ENCODE measurements at regions not wholly inside any gene's neighbourhood (a gene's known extent, or its start where the extent isn't known, plus 50 kb on each side); places are given as distances from the start of the nearest gene placed in this dataset.

DNA sequence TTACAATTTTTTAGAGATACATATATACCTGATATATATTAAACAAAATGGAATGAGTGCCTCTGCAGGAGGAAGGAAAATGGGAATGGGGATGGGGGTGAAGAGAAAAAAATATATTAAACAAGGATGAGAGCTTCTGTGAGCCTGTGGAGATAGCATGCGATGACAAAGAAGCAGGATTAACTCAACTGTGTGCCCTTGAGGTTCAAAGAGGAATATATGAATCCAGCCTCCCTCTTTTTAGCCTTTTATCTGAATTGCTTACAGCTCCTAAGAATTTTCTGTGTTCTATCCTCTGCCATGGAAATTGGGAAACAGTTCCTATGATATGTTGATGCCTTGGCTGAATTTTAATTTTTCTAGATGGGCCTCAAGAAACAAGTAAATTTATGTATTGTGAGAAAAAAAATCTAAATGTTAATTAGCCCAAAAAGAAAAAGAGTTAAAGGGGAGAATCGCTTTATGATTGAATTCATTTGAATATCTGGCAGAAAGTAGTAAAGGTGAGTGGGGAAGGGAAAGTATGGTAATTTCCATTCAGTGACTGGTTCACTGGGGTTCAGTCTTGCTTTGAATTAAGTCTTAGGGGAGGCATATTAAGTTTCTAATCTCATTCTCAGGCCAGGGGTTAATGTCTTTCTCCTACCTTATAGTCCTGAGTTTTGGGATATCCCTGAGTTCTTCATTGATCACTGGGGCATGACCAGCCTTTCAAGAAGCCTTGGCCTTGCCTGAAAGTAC, 106.3 kb upstream of the HMCN1 start:
- Histone ChIP-seq H4K5ac (ENCODE audit: low read length) (no peak overlapping the region), H4K8ac (ENCODE audit: low read depth, low read length) (no peak overlapping the region), H2BK5ac (ENCODE audit: low read length) (no peak overlapping the region), H3K4me2 (ENCODE audit: low read length) (no peak overlapping the region), H3K79me1 (ENCODE audit: low read length) (no peaks in the 10 kb centered on the region), H3K9ac (ENCODE audit: low read length) (no peak overlapping the region), H3K27ac (ENCODE audit: low read depth, low read length) (no peak overlapping the region), H2AK5ac (ENCODE audit: low read length) (no peak overlapping the region), H3K18ac (ENCODE audit: low read length) (no peak overlapping the region), H3K36me3 (ENCODE audit: control insufficient read depth, insufficient read depth, low read length) (no peaks in the 10 kb centered on the region), H2BK15ac (replicated peaks; ENCODE audit: low read depth) (no peak overlapping the region), H2BK120ac (ENCODE audit: low read depth, low read length) (no peak overlapping the region), H3K4me3 (ENCODE audit: low read length) (no peak overlapping the region), H3K4ac (ENCODE audit: low read depth, low read length) (no peak overlapping the region), H3K27me3 (ENCODE audit: insufficient read depth, low read length, poor library complexity) (no peaks in the 10 kb centered on the region), H3K23ac (ENCODE audit: low read length) (no peak overlapping the region), H3K56ac (ENCODE audit: low read length) (no peak overlapping the region), H3K4me1 (ENCODE audit: control insufficient read depth, low read depth, low read length) (peaks cover 1% of the 10 kb centered on the region), H3K79me2 (ENCODE audit: control insufficient read depth, insufficient read depth, low read length) (no peaks in the 10 kb centered on the region)
- no CpG with 5 or more reads among the region's 2 CpGs for WGBS (ENCODE audit: extremely low coverage, insufficient coverage, low lambda C conversion rate)
- no peak for DNase-seq

DNA sequence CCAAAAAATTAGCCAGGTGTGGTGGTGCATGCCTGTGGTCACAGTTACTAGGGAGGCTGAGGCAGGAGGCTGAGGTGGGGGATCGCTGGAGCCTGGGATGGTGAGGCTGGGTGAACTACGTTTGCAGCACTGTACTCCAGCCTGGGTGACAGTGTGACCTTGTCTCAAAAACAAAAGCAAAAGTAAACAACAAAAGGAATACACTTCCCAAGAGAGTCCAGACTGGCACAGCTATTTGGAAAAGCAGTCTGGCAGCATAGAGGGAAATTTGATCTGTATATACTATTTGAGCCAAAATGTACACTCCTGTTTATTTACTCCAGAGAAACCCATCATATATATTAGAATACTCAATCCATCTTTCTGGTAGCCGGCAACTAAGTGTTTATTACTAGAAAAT, 107.0 kb upstream of the HMCN1 start:
- Histone ChIP-seq H2AK5ac (ENCODE audit: low read length) (no peak overlapping the region), H2BK5ac (ENCODE audit: low read length) (no peak overlapping the region), H3K4me2 (ENCODE audit: low read length) (no peak overlapping the region), H3K18ac (ENCODE audit: low read length) (no peak overlapping the region), H3K9ac (ENCODE audit: low read length) (no peak overlapping the region), H3K4ac (ENCODE audit: low read depth, low read length) (no peak overlapping the region), H3K27ac (ENCODE audit: low read depth, low read length) (no peak overlapping the region), H4K5ac (ENCODE audit: low read length) (no peak overlapping the region), H3K36me3 (ENCODE audit: control insufficient read depth, insufficient read depth, low read length) (no peaks in the 10 kb centered on the region), H2BK15ac (replicated peaks; ENCODE audit: low read depth) (no peak overlapping the region), H3K4me1 (ENCODE audit: control insufficient read depth, low read depth, low read length) (no peaks in the 10 kb centered on the region), H3K23ac (ENCODE audit: low read length) (no peak overlapping the region), H3K79me1 (ENCODE audit: low read length) (no peaks in the 10 kb centered on the region), H2BK120ac (ENCODE audit: low read depth, low read length) (no peak overlapping the region), H3K56ac (ENCODE audit: low read length) (no peak overlapping the region), H3K79me2 (ENCODE audit: control insufficient read depth, insufficient read depth, low read length) (no peaks in the 10 kb centered on the region), H3K4me3 (ENCODE audit: low read length) (no peak overlapping the region), H3K27me3 (ENCODE audit: insufficient read depth, low read length, poor library complexity) (no peaks in the 10 kb centered on the region), H4K8ac (ENCODE audit: low read depth, low read length) (no peak overlapping the region)
- no CpG with 5 or more reads among the region's 3 CpGs for WGBS (ENCODE audit: extremely low coverage, insufficient coverage, low lambda C conversion rate)
- no peak for DNase-seq

DNA sequence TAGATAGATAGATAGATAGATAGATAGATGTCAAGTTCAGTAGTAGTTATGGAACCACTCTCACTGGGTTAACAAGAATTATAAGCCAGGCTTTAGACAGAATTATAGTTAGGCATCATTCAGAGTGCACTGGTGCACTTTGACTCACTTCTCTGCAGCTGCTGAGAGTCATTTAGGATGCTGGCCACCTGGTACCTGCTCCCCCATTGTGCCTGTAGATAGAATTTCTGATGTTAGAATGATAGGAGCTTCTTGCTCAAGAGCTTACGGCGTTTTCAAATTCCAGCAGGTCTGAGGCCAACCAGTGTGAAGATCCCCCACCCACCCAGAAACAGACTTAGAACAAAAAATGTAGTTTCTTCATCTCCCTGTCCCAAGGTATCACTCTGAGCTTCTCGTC, 107.8 kb upstream of the HMCN1 start:
- H3K36me3 ChIP-seq (ENCODE audit: control insufficient read depth, insufficient read depth, low read length): no peaks in the 10 kb centered on the region
- no peak overlapping the region for H3K4me3 ChIP-seq (ENCODE audit: low read length)
- no CpG with 5 or more reads among the region's 3 CpGs for WGBS (ENCODE audit: extremely low coverage, insufficient coverage, low lambda C conversion rate)
- H2AK5ac ChIP-seq (ENCODE audit: low read length): no peak overlapping the region
- no peak overlapping the region for H3K4me2 ChIP-seq (ENCODE audit: low read length)
- no peak overlapping the region for H3K27ac ChIP-seq (ENCODE audit: low read depth, low read length)
- no peak overlapping the region for H4K8ac ChIP-seq (ENCODE audit: low read depth, low read length)
- H3K56ac ChIP-seq (ENCODE audit: low read length): no peak overlapping the region
- H2BK15ac ChIP-seq (replicated peaks; ENCODE audit: low read depth): no peak overlapping the region
- H3K27me3 ChIP-seq (ENCODE audit: insufficient read depth, low read length, poor library complexity): no peaks in the 10 kb centered on the region
- H3K4ac ChIP-seq (ENCODE audit: low read depth, low read length): no peak overlapping the region
- no peak overlapping the region for H3K9ac ChIP-seq (ENCODE audit: low read length)
- DNase-seq: peak; percentile 7
- H4K5ac ChIP-seq (ENCODE audit: low read length): no peak overlapping the region
- no peak overlapping the region for H3K23ac ChIP-seq (ENCODE audit: low read length)
- H3K4me1 ChIP-seq (ENCODE audit: control insufficient read depth, low read depth, low read length): no peaks in the 10 kb centered on the region
- H3K18ac ChIP-seq (ENCODE audit: low read length): no peak overlapping the region
- no peak overlapping the region for H2BK5ac ChIP-seq (ENCODE audit: low read length)
- no peaks in the 10 kb centered on the region for H3K79me2 ChIP-seq (ENCODE audit: control insufficient read depth, insufficient read depth, low read length)
- no peaks in the 10 kb centered on the region for H3K79me1 ChIP-seq (ENCODE audit: low read length)
- peak overlapping the region; percentile 51 for H2BK120ac ChIP-seq (ENCODE audit: low read depth, low read length)

DNA sequence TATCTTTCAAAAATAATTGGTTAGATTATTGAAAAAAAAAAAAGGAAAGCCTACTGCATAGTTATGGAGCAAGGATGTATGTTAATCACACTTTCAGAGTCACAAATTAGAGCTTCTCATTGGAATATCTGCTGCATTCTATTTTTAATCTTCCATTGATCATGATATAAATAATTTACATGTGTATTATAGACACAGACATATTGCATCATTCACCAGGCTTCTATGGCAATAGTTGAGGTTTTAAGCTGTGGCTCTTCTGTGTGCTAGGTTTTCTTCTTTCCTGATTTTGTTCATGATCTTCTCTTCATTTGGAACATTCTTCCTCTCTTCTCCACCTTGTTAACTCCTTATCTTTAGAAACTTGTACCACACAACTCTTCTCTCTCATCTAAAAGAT, 123.2 kb upstream of the HMCN1 start:
- H2AK5ac ChIP-seq (ENCODE audit: low read length): no peak overlapping the region
- H3K4me3 ChIP-seq (ENCODE audit: low read length): no peak overlapping the region
- H3K4me2 ChIP-seq (ENCODE audit: low read length): no peak overlapping the region
- no peak overlapping the region for H3K27ac ChIP-seq (ENCODE audit: low read depth, low read length)
- H3K56ac ChIP-seq (ENCODE audit: low read length): no peak overlapping the region
- H2BK15ac ChIP-seq (replicated peaks; ENCODE audit: low read depth): no peak overlapping the region
- no peak overlapping the region for H3K4ac ChIP-seq (ENCODE audit: low read depth, low read length)
- H3K79me1 ChIP-seq (ENCODE audit: low read length): no peaks in the 10 kb centered on the region
- no peaks in the 10 kb centered on the region for H3K4me1 ChIP-seq (ENCODE audit: control insufficient read depth, low read depth, low read length)
- no peak overlapping the region for H3K9ac ChIP-seq (ENCODE audit: low read length)
- no peak for DNase-seq
- H2BK5ac ChIP-seq (ENCODE audit: low read length): no peak overlapping the region
- H4K5ac ChIP-seq (ENCODE audit: low read length): no peak overlapping the region
- no peak overlapping the region for H4K8ac ChIP-seq (ENCODE audit: low read depth, low read length)
- no peak overlapping the region for H3K23ac ChIP-seq (ENCODE audit: low read length)
- no peaks in the 10 kb centered on the region for H3K79me2 ChIP-seq (ENCODE audit: control insufficient read depth, insufficient read depth, low read length)
- H2BK120ac ChIP-seq (ENCODE audit: low read depth, low read length): no peak overlapping the region
- no peak overlapping the region for H3K18ac ChIP-seq (ENCODE audit: low read length)
- H3K27me3 ChIP-seq (ENCODE audit: insufficient read depth, low read length, poor library complexity): no peaks in the 10 kb centered on the region
- no peaks in the 10 kb centered on the region for H3K36me3 ChIP-seq (ENCODE audit: control insufficient read depth, insufficient read depth, low read length)

DNA sequence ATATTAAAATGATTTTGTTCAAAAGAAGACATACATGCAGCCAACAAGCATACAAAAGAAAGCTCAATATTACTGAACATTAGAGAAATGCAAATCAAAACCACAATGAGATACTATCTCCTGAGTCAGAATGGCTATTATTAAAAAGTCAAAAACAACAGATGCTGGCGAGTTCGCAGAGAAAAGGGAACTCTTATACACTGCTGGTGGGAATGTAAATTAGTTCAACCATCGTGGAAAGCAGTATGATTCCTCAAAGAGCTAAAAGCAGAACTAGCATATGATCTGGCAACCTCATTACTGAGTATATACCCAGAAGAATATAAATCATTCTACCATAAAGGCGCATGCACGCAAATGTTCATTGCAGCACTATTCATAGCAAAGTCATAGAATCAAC, 126.0 kb upstream of the HMCN1 start:
- H3K4ac ChIP-seq (ENCODE audit: low read depth, low read length): no peak overlapping the region
- no peak overlapping the region for H2BK15ac ChIP-seq (replicated peaks; ENCODE audit: low read depth)
- no peak overlapping the region for H3K56ac ChIP-seq (ENCODE audit: low read length)
- H3K4me1 ChIP-seq (ENCODE audit: control insufficient read depth, low read depth, low read length): no peaks in the 10 kb centered on the region
- no peak overlapping the region for H3K23ac ChIP-seq (ENCODE audit: low read length)
- no peak overlapping the region for H2BK120ac ChIP-seq (ENCODE audit: low read depth, low read length)
- no peak overlapping the region for H4K5ac ChIP-seq (ENCODE audit: low read length)
- no peak overlapping the region for H3K4me2 ChIP-seq (ENCODE audit: low read length)
- no peak for DNase-seq
- no peak overlapping the region for H3K18ac ChIP-seq (ENCODE audit: low read length)
- H3K27me3 ChIP-seq (ENCODE audit: insufficient read depth, low read length, poor library complexity): no peaks in the 10 kb centered on the region
- H2BK5ac ChIP-seq (ENCODE audit: low read length): no peak overlapping the region
- no peaks in the 10 kb centered on the region for H3K79me1 ChIP-seq (ENCODE audit: low read length)
- H4K8ac ChIP-seq (ENCODE audit: low read depth, low read length): no peak overlapping the region
- H3K9ac ChIP-seq (ENCODE audit: low read length): no peak overlapping the region
- no peak overlapping the region for H3K27ac ChIP-seq (ENCODE audit: low read depth, low read length)
- no peak overlapping the region for H2AK5ac ChIP-seq (ENCODE audit: low read length)
- no peak overlapping the region for H3K4me3 ChIP-seq (ENCODE audit: low read length)
- no CpG with 5 or more reads among the region's 5 CpGs for WGBS (ENCODE audit: extremely low coverage, insufficient coverage, low lambda C conversion rate)
- no peaks in the 10 kb centered on the region for H3K36me3 ChIP-seq (ENCODE audit: control insufficient read depth, insufficient read depth, low read length)
- H3K79me2 ChIP-seq (ENCODE audit: control insufficient read depth, insufficient read depth, low read length): no peaks in the 10 kb centered on the region

DNA sequence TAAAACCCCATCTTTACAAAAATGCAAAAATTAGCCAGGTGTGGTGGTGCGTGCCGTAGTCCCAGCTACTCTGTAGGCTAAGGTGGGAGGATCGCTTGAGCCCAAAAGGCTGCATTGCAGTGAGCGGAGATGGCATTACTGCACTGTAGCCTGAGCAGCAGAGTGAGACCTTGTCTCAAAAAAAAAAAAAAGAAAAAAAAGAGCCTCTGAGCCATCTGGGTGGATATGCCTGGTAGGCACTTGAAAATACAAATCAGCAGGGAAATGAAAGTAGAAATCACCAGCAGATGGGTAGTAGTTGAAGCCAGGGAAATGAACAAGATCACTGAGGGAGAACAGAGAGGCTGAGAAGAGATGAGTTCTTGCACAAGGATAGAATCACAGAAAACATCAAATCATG, 131.0 kb upstream of the HMCN1 start:
- Histone ChIP-seq H3K79me2 (ENCODE audit: control insufficient read depth, insufficient read depth, low read length) (no peaks in the 10 kb centered on the region), H4K5ac (ENCODE audit: low read length) (no peak overlapping the region), H4K8ac (ENCODE audit: low read depth, low read length) (no peak overlapping the region), H2BK120ac (ENCODE audit: low read depth, low read length) (no peak overlapping the region), H3K4ac (ENCODE audit: low read depth, low read length) (no peak overlapping the region), H3K4me2 (ENCODE audit: low read length) (no peak overlapping the region), H3K4me1 (ENCODE audit: control insufficient read depth, low read depth, low read length) (no peaks in the 10 kb centered on the region), H3K27me3 (ENCODE audit: insufficient read depth, low read length, poor library complexity) (no peaks in the 10 kb centered on the region), H2AK5ac (ENCODE audit: low read length) (no peak overlapping the region), H3K56ac (ENCODE audit: low read length) (no peak overlapping the region), H3K79me1 (ENCODE audit: low read length) (no peaks in the 10 kb centered on the region), H2BK15ac (replicated peaks; ENCODE audit: low read depth) (no peak overlapping the region), H3K4me3 (ENCODE audit: low read length) (no peak overlapping the region), H2BK5ac (ENCODE audit: low read length) (no peak overlapping the region), H3K23ac (ENCODE audit: low read length) (no peak overlapping the region), H3K27ac (ENCODE audit: low read depth, low read length) (no peak overlapping the region), H3K36me3 (ENCODE audit: control insufficient read depth, insufficient read depth, low read length) (no peaks in the 10 kb centered on the region), H3K9ac (ENCODE audit: low read length) (no peak overlapping the region), H3K18ac (ENCODE audit: low read length) (peak overlapping the region; percentile 63)
- DNase-seq: no peak
- WGBS (ENCODE audit: extremely low coverage, insufficient coverage, low lambda C conversion rate): no CpG with 5 or more reads among the region's 4 CpGs
